HG03565 (cell line): ENCODE measurements at regions not wholly inside any gene's neighbourhood (a gene's known extent, or its start where the extent isn't known, plus 50 kb on each side); places are given as distances from the start of the nearest gene placed in this dataset.
"Not testable (repeated sequence)": the region's sequence is repeated elsewhere in the genome, so short reads cannot be mapped to it uniquely, and the experiment has no call there.

Source experiments
- ATAC-seq: cut with Tn5 transposase; IDR thresholded peaks from one replicate; pipeline ENCODE4 v1.9.1; 2021; ENCODE audit warnings: mild to moderate bottlenecking, moderate library complexity; ENCODE audit not compliant: unreplicated experiment

DNA sequence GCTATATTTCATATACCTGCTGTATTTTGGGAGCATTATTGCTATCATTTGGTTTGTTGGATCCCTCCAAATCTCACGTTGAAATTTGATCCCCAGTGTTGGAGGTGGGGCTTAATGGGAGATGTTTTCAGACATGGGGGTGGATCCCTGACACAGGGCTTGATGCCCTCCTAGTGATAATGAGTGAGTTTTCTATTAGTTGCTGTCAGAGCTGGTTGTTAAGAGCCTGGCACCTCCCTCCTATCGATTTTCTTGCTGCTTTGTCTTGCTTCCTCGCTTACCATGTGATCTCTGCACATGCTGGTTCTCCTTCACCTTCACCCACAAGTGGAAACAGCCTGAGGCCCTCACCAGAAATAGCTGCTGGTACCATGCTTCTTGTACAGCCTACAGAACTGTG, 259.9 kb upstream of the STARD13 start:
- ATAC-seq = no peak

DNA sequence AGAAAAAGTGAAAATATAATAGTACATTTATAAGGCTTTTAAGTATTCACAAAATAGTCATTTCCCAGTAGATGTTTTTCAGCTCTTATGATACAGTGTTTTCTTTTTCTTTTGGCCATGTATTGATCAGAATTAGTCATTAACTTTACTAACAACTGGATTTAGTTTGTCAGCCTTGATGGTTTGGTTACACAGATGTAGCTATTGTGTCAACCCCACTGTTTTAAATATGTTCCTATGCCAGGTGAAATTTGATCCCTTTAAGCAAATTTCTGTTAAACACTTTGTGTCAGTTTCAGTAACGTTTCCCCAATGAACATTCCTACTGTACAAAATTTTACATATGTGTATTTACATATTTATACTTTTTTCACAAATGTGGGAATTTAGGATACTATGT, 261.5 kb upstream of the STARD13 start:
- no peak for ATAC-seq

DNA sequence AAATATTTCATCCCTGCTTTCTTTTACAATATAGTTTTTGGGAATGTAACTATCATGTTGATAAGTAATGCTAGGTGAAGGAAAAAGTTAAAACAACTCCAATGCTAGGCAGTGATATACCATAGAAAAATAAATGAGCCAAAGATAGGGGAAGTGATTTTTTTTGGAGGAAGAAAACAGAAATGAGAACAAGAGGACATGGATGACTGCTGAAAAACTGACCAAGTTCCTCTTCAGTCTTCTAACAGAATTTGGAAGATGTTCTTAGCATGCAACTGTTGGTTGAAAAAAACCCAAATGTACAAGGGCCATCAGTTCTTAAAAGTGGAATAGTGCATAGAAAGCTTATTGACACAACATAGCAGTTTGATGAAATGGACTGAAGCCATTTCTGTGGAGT, 262.5 kb upstream of the STARD13 start:
- ATAC-seq = no peak

DNA sequence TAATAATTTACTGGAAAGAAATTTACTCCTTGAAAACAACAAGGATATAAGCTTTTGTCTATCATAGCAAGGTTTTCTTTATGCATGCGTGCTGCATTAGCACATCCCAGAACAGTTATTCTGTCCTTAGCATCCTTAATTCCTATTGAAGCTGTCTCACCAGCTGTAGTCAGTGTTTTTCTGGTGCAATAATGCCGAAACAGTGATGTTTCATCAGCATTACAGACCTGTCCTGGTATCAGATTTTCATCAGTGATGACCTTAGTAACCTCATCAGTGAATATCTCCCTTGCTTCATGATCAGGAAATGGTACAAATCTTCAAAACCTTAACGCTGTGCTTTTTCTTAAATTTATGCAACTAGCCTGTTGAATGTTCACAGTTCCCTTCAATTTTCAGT, 264.7 kb upstream of the STARD13 start:
- no peak for ATAC-seq

DNA sequence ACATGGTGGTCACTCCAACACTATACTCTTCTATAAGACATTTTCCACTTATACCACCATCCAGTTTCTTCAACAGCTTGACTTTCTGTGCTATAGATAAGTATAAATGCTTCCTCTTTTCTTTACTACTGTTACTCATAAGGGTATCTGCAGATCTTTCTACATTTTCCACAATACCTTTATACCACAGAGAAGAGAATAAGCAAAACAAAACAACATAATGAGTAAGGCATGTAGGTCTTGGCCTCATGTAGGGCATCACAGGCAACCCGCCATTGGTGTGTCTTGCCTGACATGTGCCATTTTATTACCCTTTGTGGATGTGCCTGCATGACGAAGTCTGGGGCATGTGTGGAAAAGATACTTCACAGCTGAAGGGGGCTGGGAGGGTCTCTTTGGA, 265.3 kb upstream of the STARD13 start:
- ATAC-seq = peak; percentile 38

DNA sequence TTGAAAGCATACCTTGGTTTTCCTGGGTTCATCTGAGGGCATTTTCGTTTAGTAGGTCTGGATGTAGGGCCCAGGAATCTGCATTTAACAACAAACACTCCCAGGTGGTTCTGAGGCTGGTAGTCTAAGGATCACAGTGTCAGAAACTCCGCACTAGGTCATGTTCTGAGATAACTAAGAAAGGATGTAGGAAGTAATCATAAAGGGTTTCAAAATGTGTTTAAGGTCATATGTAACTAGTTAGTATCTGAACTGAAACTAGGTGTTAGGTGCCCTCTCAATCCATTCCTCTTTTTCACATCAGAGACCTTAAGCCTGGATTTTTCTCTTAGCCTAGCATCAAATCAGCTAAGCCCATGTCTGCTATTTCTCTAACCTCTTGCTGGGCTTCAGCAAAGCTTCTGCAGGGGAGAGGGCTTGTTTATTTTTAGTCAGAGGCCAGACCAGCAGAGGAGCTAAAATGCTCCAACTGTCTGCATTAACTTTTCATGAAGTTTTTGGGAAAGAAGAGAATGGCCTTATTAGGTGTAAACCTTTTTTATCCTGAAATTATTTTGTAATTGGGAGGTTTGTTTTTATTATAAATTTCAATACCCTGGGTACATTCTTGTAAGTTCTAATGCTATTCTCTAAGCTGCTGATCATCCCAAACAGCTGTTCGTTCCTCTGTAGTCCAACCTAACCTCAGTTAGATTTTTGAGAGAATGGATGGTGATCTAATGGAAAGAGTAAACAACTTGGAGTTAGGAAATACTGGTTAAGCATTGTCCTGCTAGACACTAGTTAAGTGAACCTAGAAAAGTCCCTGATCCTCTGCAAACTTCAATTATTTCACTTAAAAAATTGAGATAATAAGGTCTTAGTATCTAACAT, 262.8 kb upstream of the RFC3 start:
- ATAC-seq = peak; percentile 68

DNA sequence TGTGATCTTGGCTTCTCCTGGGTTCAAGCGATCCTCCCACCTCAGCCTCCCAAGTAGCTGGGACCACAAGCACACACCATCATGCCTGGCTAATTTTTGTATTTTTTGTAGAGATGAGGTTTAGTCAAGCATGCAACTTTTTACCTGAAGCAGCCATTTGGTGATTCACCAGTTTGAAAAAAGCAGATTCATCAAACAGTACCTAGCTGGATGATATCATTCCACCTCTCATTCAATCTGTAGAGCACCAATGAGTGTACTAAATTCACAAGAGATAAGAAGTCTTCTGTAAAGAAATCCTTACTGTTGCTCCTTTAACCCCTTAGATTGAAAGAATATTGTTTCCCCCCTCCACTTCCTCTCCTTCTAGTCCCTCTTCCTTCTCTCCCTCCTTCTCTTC, 261.1 kb upstream of the RFC3 start:
- ATAC-seq = no peak

DNA sequence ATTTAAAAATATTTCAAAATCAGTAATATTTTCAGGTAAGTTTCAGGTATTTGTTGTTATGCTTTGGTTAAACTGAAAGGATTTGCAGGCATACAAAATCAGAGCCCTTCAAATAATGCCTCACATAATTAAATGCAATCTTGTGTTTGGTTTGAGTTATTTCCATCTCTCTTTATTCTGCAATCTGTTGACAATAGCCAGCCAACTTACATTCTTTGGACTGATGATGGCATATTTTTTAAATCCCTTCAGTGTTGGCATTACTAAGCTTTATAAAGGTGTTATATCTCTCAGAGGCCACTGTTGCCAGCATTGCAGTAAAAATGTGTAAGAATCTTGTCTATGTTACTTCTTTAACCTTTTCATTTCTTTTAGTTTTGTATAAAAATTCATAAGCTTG, 257.2 kb upstream of the RFC3 start:
- ATAC-seq = no peak

DNA sequence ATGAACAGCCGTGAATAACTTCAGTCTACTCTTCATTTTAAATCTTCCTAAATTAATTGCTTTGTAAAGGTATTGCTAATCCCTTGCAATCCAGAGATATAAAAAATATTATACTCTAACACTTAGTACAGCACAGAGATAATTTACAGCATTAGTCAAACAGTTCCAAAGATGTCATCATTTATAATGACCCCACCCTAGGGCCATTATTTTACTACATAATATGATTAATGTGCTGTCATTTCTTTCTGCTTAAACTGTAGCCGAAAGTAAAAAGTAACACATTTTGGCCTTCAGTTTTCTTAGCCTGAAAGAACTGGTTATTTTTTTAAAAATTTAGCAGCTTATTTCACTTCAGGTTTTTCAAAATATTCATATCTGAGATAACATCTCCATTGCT, 256.3 kb upstream of the RFC3 start:
- no peak for ATAC-seq

DNA sequence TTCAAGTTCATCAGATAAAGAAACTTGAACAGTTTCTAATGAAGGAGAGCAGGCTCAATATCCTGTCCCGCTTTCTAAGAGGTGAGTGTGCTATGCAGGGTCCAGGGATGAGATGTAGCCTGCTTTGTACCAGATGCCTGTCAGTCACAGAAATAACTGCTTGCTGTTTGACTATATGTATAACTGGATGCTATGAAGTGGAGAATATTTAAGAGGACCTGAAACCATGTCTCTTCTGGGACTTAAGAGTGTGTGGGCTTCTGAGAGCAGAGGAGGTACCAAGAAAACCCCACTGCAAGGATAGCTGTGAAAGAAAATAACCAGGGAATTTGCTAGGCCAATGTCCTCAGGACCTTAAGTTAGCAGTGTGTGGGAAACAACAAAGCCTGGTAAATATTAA, 246.3 kb upstream of the RFC3 start:
- ATAC-seq = peak; percentile 82

DNA sequence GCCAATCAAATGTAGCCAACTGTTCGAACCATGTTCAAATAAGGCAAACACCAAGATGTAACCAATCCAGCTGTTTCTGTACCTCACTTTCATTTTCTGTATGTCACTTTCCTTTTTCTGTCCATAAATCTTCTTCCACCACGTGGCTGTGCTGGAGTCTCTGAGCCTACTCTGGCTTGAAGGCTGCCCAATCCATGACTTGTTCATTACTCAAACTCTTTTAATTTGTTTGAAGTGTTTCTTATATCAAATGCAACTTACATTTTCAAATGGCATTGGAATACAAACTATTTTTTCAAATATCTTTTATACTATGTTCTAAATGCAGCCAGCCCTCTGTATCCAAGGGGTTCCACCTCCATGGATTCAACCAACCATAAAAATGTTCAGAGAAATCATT, 245.6 kb upstream of the RFC3 start:
- not testable (repeated sequence) for ATAC-seq

DNA sequence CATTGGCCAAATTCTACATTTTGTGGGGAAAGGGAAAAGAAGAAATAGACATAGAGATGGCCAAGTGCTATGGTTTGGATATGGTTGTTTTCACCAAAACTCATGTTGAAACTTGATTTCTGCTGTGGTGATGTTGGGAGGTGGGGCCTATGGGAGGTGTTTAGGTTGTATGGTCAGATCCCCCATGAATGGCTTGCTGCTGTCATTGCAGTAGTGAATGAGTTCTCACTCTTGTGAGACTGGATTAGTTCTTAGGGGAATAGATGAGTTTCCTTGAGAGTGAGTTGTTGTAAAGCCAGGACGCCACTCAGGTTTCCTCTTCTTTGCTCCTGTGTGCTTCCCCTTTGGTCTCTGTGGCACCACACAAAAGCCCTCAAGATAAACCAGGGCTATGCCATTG, 242.6 kb upstream of the RFC3 start:
- ATAC-seq = no peak

DNA sequence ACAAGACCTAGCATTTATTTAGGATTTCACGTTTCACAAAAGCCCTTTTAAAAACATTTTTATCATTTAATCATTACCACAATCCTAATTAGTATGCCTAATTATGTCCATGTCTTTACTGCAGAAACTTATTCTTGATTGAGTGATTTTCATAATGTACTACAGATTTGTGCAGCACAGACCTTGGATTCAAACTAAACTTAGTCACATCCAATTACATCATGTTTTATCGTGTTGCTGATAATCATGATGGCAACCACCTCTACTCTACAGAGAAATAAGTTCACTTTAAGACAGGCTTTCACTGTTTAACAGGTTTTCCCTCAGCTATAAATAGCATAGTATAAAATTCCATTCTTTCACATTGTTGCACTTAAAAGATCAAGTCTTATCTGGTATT, 240.9 kb upstream of the RFC3 start:
- no peak for ATAC-seq

DNA sequence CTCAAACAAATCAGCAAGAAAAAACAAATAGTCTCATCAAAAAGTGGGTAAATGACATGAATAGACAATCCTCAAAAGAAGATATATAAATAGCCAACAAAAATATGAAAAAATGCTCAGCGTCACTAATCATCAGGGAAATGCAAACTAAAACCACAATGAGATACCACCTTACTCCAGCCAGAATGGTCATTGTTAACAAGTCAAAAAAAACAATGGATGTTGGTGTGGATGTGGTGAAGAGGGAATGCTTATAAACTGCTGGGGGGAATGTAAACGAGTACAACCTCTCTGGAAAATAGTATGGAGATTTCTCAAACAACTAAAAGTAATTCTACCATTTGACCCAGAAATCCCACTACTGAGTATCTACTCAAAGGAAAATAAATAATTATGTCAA, 239.2 kb upstream of the RFC3 start:
- no peak for ATAC-seq

DNA sequence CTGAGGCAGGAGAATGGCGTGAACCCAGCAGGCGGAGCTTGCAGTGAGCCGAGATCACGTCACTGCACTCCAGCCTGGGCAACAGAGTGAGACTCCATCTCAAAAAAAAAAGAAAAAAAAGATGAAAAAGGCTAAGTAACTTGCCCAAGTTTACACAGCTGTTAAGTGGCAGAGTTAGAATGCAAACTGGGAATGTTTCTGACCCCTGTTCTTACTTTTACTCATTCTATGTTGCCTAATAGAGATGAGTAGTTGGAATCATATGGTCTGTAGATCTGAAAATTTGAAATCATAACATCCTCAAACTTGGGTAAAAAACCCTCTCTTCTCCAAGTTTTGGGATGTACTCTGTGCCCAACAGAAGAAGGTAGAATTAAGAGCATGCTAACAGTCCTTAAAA, 235.8 kb upstream of the RFC3 start:
- ATAC-seq = no peak

DNA sequence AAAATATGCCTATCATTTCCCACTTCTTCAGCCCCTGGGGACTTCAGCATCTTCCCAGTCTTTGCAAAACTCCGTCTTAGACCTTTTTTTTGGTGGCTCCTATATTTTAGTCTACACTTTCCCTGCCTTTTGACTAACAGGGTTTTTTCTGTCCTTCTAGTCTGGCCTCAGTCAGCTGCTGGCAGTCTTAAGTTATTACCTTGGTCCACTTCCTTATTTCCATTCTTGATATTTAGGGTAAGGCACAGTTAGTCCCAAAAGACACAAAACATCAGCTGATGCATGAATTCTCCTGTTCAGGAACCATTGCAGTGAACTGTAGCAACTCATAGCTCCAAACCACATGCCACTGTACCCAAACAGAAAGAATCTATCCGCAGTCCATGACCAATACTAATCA, 234.6 kb upstream of the RFC3 start:
- no peak for ATAC-seq

DNA sequence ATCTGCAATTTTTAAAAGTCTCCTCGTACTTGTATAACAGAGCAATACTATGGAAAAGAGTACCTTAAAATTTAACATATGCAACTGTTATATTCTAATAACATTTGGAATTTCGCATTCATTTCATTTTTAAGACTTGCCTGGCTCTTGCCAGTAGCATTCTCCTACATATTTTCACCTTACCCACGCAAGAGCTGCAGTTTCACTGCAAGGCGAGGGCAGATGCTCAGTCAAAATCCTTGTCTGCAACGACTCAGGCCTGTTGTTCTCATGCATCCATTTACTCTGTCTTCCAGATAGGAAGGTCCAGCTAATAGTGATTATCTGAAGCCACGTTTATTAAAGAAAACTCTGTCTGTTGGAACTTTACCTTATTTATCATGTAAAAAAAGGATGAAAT, 227.0 kb upstream of the RFC3 start:
- ATAC-seq = no peak

DNA sequence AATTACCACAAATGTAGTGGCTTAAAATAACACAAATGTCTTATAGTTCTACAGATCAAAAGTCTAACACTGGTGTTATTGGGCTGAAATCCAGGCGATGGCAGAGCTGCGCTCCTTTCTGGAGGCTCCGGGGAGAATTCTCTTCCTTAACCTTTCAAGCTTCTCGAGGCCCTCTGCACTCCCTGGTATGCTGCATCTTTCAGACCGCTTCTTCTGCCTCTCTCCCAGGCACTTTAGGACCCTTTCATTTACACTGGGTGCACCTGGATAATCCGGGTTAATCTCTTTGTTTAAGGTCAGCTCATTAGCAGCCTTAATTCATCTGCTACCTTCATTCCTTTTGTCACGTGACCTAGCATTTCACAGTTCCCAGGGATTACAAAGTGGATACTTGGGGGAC, 211.3 kb upstream of the RFC3 start:
- ATAC-seq = no peak

DNA sequence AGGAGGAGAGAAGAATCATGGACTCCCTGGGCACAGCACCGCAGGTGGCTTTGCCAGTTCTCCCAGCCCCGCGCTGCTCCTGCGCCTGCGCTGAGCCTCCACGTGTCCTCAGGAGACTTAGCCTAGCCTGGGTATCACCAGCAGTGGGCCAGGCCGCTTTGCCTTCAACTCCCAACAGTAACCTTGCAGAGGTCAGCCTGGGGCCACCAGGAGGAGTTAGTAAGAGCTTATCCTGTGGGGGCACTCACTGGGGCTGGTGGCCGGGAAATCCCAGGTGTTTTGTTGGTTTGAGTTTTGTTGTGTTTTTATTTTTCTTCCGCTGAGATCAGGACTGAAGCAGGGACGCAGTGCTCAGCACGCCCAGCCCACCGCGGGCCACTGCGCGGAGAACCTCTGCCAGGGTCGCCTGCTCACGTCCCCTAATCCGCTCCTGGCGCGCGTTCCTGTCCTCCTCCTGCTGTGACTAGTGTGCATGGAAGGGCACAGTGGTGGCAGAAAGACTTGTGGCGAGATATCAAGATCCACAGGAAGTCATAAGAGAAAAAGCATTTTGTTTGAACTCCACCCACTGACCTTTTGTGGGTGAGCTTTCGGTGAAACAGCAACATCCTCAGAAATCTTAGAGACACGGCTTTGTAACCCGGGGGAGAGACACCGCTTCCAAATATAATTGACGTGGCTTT, 207.4 kb upstream of the RFC3 start:
- no peak for ATAC-seq

DNA sequence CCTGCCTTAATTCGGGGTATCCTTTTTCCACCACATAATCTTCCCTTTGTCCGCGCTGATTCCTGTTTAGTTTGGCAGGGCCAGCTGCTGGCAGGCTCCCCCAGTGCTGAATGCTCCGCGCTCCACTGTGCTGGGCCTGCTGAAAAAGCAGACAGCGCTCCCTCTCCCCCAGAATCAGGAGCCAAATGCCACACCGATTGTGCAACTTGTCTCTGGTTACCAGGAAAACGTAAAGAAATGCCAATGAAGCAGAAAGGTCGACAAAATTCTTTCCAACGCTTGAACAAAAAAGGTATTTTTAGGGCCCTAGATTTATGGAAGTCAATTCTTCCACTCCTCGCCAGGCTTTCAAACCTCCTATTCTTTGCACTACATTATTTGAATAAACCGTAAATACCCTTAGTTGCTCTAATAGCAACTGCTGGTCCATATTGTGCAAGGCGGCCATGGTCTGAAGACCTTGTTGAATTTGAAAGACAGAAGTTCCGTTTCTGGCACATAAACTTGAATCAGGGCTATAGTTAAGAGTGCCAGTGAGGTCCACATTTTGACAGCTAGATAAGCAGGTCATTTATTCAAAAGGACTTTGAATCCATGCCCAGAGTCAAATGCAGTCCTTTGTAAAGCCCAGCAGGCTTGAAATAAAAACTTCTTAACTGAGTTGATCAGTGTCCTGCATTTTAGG, 206.7 kb upstream of the RFC3 start:
- ATAC-seq = no peak

DNA sequence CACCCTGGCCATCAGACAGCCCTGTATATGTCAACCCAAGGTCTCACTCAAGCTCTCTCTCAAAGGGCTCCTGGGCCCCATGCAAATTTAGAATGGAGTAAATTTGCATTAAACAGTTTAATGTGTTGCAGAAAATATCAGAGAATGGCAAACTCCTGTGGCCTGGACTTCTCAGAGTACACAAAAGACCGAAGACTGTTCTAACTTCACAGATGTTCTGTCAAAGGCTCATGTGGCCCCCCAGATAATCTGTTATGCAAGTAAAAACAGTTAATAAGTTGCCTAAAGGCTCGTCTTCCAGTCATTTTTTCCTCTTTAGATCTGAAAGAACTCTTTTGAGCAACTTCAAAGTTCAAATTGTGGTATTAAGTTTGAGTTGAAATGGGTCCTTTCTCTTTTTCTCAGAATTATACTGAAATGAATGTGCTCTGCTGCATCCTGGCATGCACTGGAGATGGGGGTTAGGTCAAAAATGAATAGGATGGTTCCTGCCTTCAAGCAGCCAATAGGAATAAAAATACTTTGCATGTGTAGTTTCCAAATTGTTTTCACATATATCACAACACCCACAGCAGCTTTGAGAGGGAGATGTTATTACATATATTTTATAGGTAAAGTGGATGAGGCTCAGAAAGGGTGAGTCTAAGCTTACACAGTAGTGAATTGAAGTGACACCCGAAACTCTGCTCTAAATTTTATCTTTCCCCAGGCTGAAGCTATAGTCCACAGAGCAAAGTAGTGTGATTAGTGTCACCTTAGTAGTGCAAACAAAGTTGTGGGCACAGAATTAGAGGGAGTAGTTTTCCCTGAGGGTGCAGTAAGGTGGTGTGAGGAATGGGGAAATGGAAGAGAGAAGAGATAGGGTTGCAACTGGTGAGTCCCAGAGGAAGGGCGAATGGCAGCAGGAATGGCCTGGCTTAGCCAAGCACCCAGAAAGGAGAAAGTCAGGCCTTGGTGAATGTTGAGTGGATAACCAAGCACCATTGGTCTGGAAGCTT, 205.0 kb upstream of the RFC3 start:
- ATAC-seq = peak; percentile 76
